Neutrophil (primary cell): ENCODE measurements at regions not wholly inside any gene's neighbourhood (a gene's known extent, or its start where the extent isn't known, plus 50 kb on each side); places are given as distances from the start of the nearest gene placed in this dataset.

ENCODE experiments used
- H3K27ac ChIP-seq: fragments of 200-600 bp; sonication (generic); 2 replicates; pipeline ENCODE4 v1.5.1; 2016; ENCODE audit warnings: mild to moderate bottlenecking, moderate library complexity
- H3K27me3 ChIP-seq: fragments of 200-600 bp; sonication (generic); 2 replicates; pipeline ENCODE4 v1.6.0; 2016; ENCODE audit warnings: mild to moderate bottlenecking
- H3K36me3 ChIP-seq: fragments of 200-600 bp; sonication (generic); 2 replicates; pipeline ENCODE4 v1.5.1; 2017
- H3K4me1 ChIP-seq, 2 experiments: fragments of 200-600 bp in 1 of 2; sonication (generic) in 1 of 2; 1 replicate in 1 of 2; 2 replicates in 1 of 2; pipeline versions ENCODE4 v1.5.1 to v1.6.1; 2013 to 2016; ENCODE audit warnings: low read depth in 1 of 2, low read length in 1 of 2, mild to moderate bottlenecking in 1 of 2, moderate library complexity in 1 of 2; ENCODE audit not compliant: control insufficient read depth in 1 of 2, insufficient read depth in 1 of 2
- H3K4me3 ChIP-seq, 2 experiments: fragments of 200-600 bp in 1 of 2; sonication (generic) in 1 of 2; 1 replicate in 1 of 2; 2 replicates in 1 of 2; pipeline ENCODE4 v1.5.1; 2013 to 2016; ENCODE audit warnings: low read depth in 1 of 2, low read length in 1 of 2, mild to moderate bottlenecking in 1 of 2, moderate library complexity in 1 of 2
- H3K9me3 ChIP-seq: fragments of 200-600 bp; sonication (generic); 2 replicates; pipeline ENCODE4 v1.5.1; 2016
- CTCF ChIP-seq: fragments of 200-600 bp; sonication (generic); IDR thresholded peaks from 2 replicates; pipeline ENCODE4 v1.5.1; 2016; ENCODE audit warnings: antibody characterized with exemption

- H3K36me3 ChIP-seq = no peaks in the 10 kb centered on the region
- no peak overlapping the region for H3K27ac ChIP-seq
Observed at GRCh38 chr1:193412748-193413147, 226.3 kb upstream of the B3GALT2 start.

GRCh38 chr1:193411714-193412113 lies 225.3 kb upstream of the B3GALT2 start:
- H3K27me3 ChIP-seq = no peaks in the 10 kb centered on the region
- no peaks in the 10 kb centered on the region for H3K4me1 ChIP-seq
- H3K9me3 ChIP-seq = no peaks in the 10 kb centered on the region
- H3K36me3 ChIP-seq = no peaks in the 10 kb centered on the region
- TF ChIP-seq CTCF = no peak
- H3K27ac ChIP-seq = no peak overlapping the region
- H3K4me3 ChIP-seq = no peak overlapping the region

More at GRCh38 chr1:193412748-193413147, 226.3 kb upstream of the B3GALT2 start:
- no peak for TF ChIP-seq CTCF
- H3K27me3 ChIP-seq = no peaks in the 10 kb centered on the region
- no peaks in the 10 kb centered on the region for H3K9me3 ChIP-seq
- H3K4me3 ChIP-seq = no peak overlapping the region
- peaks cover 0 to 2% of the 10 kb centered on the region in 2 experiments for H3K4me1 ChIP-seq

GRCh38 chr1:193411215-193411614 lies 224.8 kb upstream of the B3GALT2 start:
- no peaks in the 10 kb centered on the region for H3K4me1 ChIP-seq
- no peaks in the 10 kb centered on the region for H3K27me3 ChIP-seq
- H3K27ac ChIP-seq = no peak overlapping the region
- TF ChIP-seq CTCF = no peak
- no peak overlapping the region for H3K4me3 ChIP-seq
- no peaks in the 10 kb centered on the region for H3K9me3 ChIP-seq
- H3K36me3 ChIP-seq = no peaks in the 10 kb centered on the region

GRCh38 chr1:193408782-193409293 lies 222.4 kb upstream of the B3GALT2 start:
- Histone ChIP-seq H3K9me3 (no peaks in the 10 kb centered on the region), H3K4me1 (no peaks in the 10 kb centered on the region), H3K36me3 (no peaks in the 10 kb centered on the region), H3K27ac (no peak overlapping the region), H3K27me3 (no peaks in the 10 kb centered on the region), H3K4me3 (no peak overlapping the region)
- no peak for TF ChIP-seq CTCF

- TF ChIP-seq CTCF = no peak
- Histone ChIP-seq H3K4me1 (no peaks in the 10 kb centered on the region), H3K9me3 (no peaks in the 10 kb centered on the region), H3K36me3 (no peaks in the 10 kb centered on the region), H3K27me3 (no peaks in the 10 kb centered on the region), H3K27ac (no peak overlapping the region), H3K4me3 (no peak overlapping the region)
Observed at GRCh38 chr1:193406901-193407300, 220.5 kb upstream of the B3GALT2 start.

- no peaks in the 10 kb centered on the region for H3K9me3 ChIP-seq
- no peaks in the 10 kb centered on the region for H3K27me3 ChIP-seq
- H3K36me3 ChIP-seq = no peaks in the 10 kb centered on the region
- H3K4me3 ChIP-seq = no peak overlapping the region
- H3K4me1 ChIP-seq = no peaks in the 10 kb centered on the region
- TF ChIP-seq CTCF = no peak
- no peak overlapping the region for H3K27ac ChIP-seq
Observed at GRCh38 chr1:193404236-193404635, 217.8 kb upstream of the B3GALT2 start.
